SK-N-SH (cell line): ENCODE measurements at regions not wholly inside any gene's neighbourhood (a gene's known extent, or its start where the extent isn't known, plus 50 kb on each side); places are given as distances from the start of the nearest gene placed in this dataset.
A peak's percentile ranks its signal among the peaks of the same experiment; 100 is the strongest.

ENCODE experiments used
- CTCF ChIA-PET: fragments of 300-600, 350-600 bp; formaldehyde crosslinking; extraction: SDS; loops from one replicate; lab custom pipeline; 2021; lab: Yijun Ruan, JAX
- POLR2A ChIA-PET: fragments of 350-600 bp; sonication (Branson Sonifier 250); formaldehyde crosslinking; extraction: SDS; loops from one replicate; lab custom pipeline; 2020; ENCODE audit warnings: antibody characterized with exemption, inconsistent platforms; lab: Yijun Ruan, JAX
- DNase-seq: peaks from one replicate; pipeline ENCODE4 v3.0.0; 2012
- H2AFZ ChIP-seq: fragments of 200-600 bp; sonication (generic); 2 replicates; pipeline ENCODE4 v1.8.1; 2016; ENCODE audit warnings: antibody characterized with exemption, mild to moderate bottlenecking, low read depth
- H3F3A ChIP-seq: fragments of 200-600 bp; sonication (generic); replicated peaks from 2 replicates; pipeline ENCODE3; 2016; ENCODE audit warnings: antibody characterized with exemption, mild to moderate bottlenecking; ENCODE audit not compliant: insufficient read depth
- H3K27ac ChIP-seq, 2 experiments: fragments of 200-500 bp in 1 of 2; fragments of 200-600 bp in 1 of 2; sonication (Bioruptor generic) in 1 of 2; sonication (generic), shearing (Covaris generic) in 1 of 2; 2 replicates each; pipeline versions ENCODE4 v1.5.1 to v1.6.1; 2014 to 2016; ENCODE audit warnings: low read depth in 2 of 2, inconsistent platforms in 1 of 2, low read length in 1 of 2, mild to moderate bottlenecking in 1 of 2, mixed read lengths in 1 of 2
- H3K27me3 ChIP-seq: fragments of 200-600 bp; sonication (generic), shearing (Covaris generic); 2 replicates; pipeline ENCODE4 v1.6.1; 2016; ENCODE audit warnings: mixed run types; ENCODE audit not compliant: insufficient read depth
- H3K36me3 ChIP-seq, 2 experiments: fragments of 200-500 bp in 1 of 2; fragments of 200-600 bp in 1 of 2; sonication (Bioruptor generic) in 1 of 2; sonication (generic) in 1 of 2; replicated peaks in 1 of 2; 2 replicates each; pipeline versions ENCODE3 to v1.5.1; 2014 to 2016; ENCODE audit warnings: low read length in 1 of 2, mild to moderate bottlenecking in 1 of 2; ENCODE audit not compliant: insufficient read depth in 2 of 2, control insufficient read depth in 1 of 2
- H3K4me1 ChIP-seq, 2 experiments: fragments of 200-500 bp in 1 of 2; fragments of 200-600 bp in 1 of 2; sonication (Bioruptor generic) in 1 of 2; sonication (generic), shearing (Covaris generic) in 1 of 2; 2 replicates each; pipeline versions ENCODE4 v1.5.1 to v1.6.1; 2014 to 2016; ENCODE audit warnings: low read depth in 1 of 2, low read length in 1 of 2, mixed run types in 1 of 2; ENCODE audit not compliant: insufficient read depth in 2 of 2, control insufficient read depth in 1 of 2
- H3K4me2 ChIP-seq: fragments of 200-600 bp; sonication (generic), shearing (Covaris generic); 2 replicates; pipeline ENCODE4 v1.6.1; 2017; ENCODE audit warnings: mixed run types
- H3K4me3 ChIP-seq, 2 experiments: fragments of 200-500 bp in 1 of 2; fragments of 200-600 bp in 1 of 2; sonication (Bioruptor generic) in 1 of 2; sonication (generic), shearing (Covaris generic) in 1 of 2; 2 replicates each; pipeline versions ENCODE4 v1.5.1 to v1.8.1; 2014 to 2016; ENCODE audit warnings: low read depth in 2 of 2, inconsistent platforms in 1 of 2, low read length in 1 of 2, mild to moderate bottlenecking in 1 of 2, mixed read lengths in 1 of 2, moderate library complexity in 1 of 2
- H3K79me2 ChIP-seq: fragments of 200-600 bp; sonication (generic); 2 replicates; pipeline ENCODE4 v1.8.1; 2017; ENCODE audit warnings: mild to moderate bottlenecking; ENCODE audit not compliant: insufficient read depth
- H3K9ac ChIP-seq: fragments of 200-600 bp; sonication (generic); 2 replicates; pipeline ENCODE4 v1.6.1; 2017; ENCODE audit warnings: mixed run types
- H3K9me2 ChIP-seq: fragments of 200-600 bp; sonication (generic); 2 replicates; pipeline ENCODE4 v1.6.1; 2017; ENCODE audit warnings: mixed run types
- H3K9me3 ChIP-seq: fragments of 200-600 bp; sonication (generic); 2 replicates; pipeline ENCODE4 v1.6.1; 2017; ENCODE audit warnings: mixed run types, mild to moderate bottlenecking, moderate library complexity
- H4K20me1 ChIP-seq: fragments of 200-600 bp; sonication (generic); 2 replicates; pipeline ENCODE4 v1.6.1; 2017; ENCODE audit warnings: mild to moderate bottlenecking, mixed run types; ENCODE audit not compliant: insufficient read depth
- CTCF ChIP-seq: fragments of 200-600 bp; sonication (generic); IDR thresholded peaks from 2 replicates; pipeline ENCODE4 v1.6.1; 2017; ENCODE audit warnings: antibody characterized with exemption, mild to moderate bottlenecking, moderate library complexity
- EZH2phosphoT487 ChIP-seq: fragments of 200-600 bp; sonication (generic); IDR thresholded peaks from 2 replicates; pipeline ENCODE4 v1.6.1; 2017; ENCODE audit warnings: low read depth, mixed run types, mild to moderate bottlenecking, antibody characterized with exemption, moderate library complexity, borderline replicate concordance
- FOSL2 ChIP-seq: IDR thresholded peaks from 2 replicates; pipeline ENCODE4 v1.4.0; 2012; ENCODE audit warnings: low read depth, mild to moderate bottlenecking, moderate library complexity, borderline replicate concordance
- JUND ChIP-seq: IDR thresholded peaks from 2 replicates; pipeline ENCODE4 v1.4.0; 2012
- MAX ChIP-seq: IDR thresholded peaks from 2 replicates; pipeline ENCODE4 v1.4.0; 2012; ENCODE audit warnings: low read depth
- NFIC ChIP-seq: IDR thresholded peaks from 2 replicates; pipeline ENCODE4 v1.4.0; 2012; ENCODE audit warnings: borderline replicate concordance
- NRF1 ChIP-seq: IDR thresholded peaks from 2 replicates; pipeline ENCODE4 v1.6.1; 2012; ENCODE audit warnings: low read depth, mild to moderate bottlenecking, low read length
- POLR2AphosphoS5 ChIP-seq: IDR thresholded peaks from 2 replicates; pipeline ENCODE4 v1.6.1; 2012; ENCODE audit warnings: low read depth, low read length
- RAD21 ChIP-seq: IDR thresholded peaks from 2 replicates; pipeline ENCODE4 v1.6.1; 2012; ENCODE audit warnings: mild to moderate bottlenecking, low read length
- RCOR1 ChIP-seq: fragments of 150-350 bp; IDR thresholded peaks from 2 replicates; pipeline ENCODE4 v1.6.1; 2017; ENCODE audit warnings: antibody characterized with exemption, low read length
- SMC3 ChIP-seq: IDR thresholded peaks from 2 replicates; pipeline ENCODE4 v1.6.1; 2012; ENCODE audit warnings: low read depth, low read length, improper control_type of control experiment
- TAF1 ChIP-seq: IDR thresholded peaks from 2 replicates; pipeline ENCODE4 v1.6.1; 2012; ENCODE audit warnings: low read depth, mild to moderate bottlenecking, low read length, moderate library complexity, borderline replicate concordance
- TCF12 ChIP-seq: IDR thresholded peaks from 2 replicates; pipeline ENCODE4 v1.4.0; 2012
- YY1 ChIP-seq: IDR thresholded peaks from 2 replicates; pipeline ENCODE4 v1.4.0; 2012; ENCODE audit warnings: low read depth, mild to moderate bottlenecking
- WGBS: methylation state at CpG from one replicate; pipeline ENCODE4 v1.1.6; 2017; ENCODE audit warnings: low lambda C conversion rate; 5-methylcytosine and 5-hydroxymethylcytosine counted together

GRCh38 chr18:73848656-73849055 lies 299.0 kb downstream of the FBXO15 start:
- ChIA-PET CTCF (interaction anchor here (10.4 kb wide), 1 partner anchor 1086 kb away, joined by 73 read pairs; no protein-coding TSS in a partner anchor), POLR2A (no interaction called here)
- no peak overlapping the region for H2AFZ ChIP-seq
- DNase-seq = no peak
- H3F3A ChIP-seq = no peaks in the 10 kb centered on the region
- H3K9me3 ChIP-seq = no peaks in the 10 kb centered on the region
- H3K27ac ChIP-seq = peak overlapping the region in 1 of 2 experiments; percentile 50; a peak in 1 of 4 replicates
- peaks cover 38% of the 10 kb centered on the region for H3K27me3 ChIP-seq
- no peak overlapping the region for H3K4me2 ChIP-seq
- H4K20me1 ChIP-seq = no peaks in the 10 kb centered on the region
- TF ChIP-seq JUND (peak; percentile 19; the same call in 1 of the 2 replicates), FOSL2 (peak; percentile 35; the same call in 1 of the 2 replicates), YY1 (no peak), TAF1 (no peak), NFIC (peak; percentile 50; the same call in 1 of the 2 replicates), CTCF (no peak), SMC3 (no peak), RCOR1 (no peak), TCF12 (peak; percentile 49), POLR2AphosphoS5 (no peak)
- H3K4me3 ChIP-seq = no peak overlapping the region
- H3K36me3 ChIP-seq = no peaks in the 10 kb centered on the region
- no peaks in the 10 kb centered on the region for H3K79me2 ChIP-seq
- no peak overlapping the region for H3K9ac ChIP-seq
- no peaks in the 10 kb centered on the region for H3K9me2 ChIP-seq
- no peaks in the 10 kb centered on the region for H3K4me1 ChIP-seq

- Histone ChIP-seq H3K9ac (no peak overlapping the region), H3K79me2 (no peaks in the 10 kb centered on the region), H3K36me3 (no peaks in the 10 kb centered on the region), H3K4me2 (no peak overlapping the region), H2AFZ (no peak overlapping the region), H4K20me1 (no peaks in the 10 kb centered on the region), H3K27me3 (peaks cover 14% of the 10 kb centered on the region; the same call in 1 of the 2 replicates), H3K27ac (no peak overlapping the region), H3K4me1 (no peaks in the 10 kb centered on the region), H3K9me3 (no peaks in the 10 kb centered on the region), H3K9me2 (no peaks in the 10 kb centered on the region), H3F3A (no peaks in the 10 kb centered on the region), H3K4me3 (no peak overlapping the region)
- WGBS = 9% methylated on average over 7 of the region's 7 CpGs
- TF ChIP-seq RCOR1 = no peak
- CTCF ChIA-PET = interaction anchor here (0.8 to 10.4 kb wide), 25 partner anchors 8 to 1142 kb away, joined by 3 to 73 read pairs (median 4); no protein-coding TSS in a partner anchor
- DNase-seq = no peak
- POLR2A ChIA-PET = no interaction called here
These were observed 304.2 kb downstream of the FBXO15 start for GRCh38 chr18:73843455-73843854.

DNA sequence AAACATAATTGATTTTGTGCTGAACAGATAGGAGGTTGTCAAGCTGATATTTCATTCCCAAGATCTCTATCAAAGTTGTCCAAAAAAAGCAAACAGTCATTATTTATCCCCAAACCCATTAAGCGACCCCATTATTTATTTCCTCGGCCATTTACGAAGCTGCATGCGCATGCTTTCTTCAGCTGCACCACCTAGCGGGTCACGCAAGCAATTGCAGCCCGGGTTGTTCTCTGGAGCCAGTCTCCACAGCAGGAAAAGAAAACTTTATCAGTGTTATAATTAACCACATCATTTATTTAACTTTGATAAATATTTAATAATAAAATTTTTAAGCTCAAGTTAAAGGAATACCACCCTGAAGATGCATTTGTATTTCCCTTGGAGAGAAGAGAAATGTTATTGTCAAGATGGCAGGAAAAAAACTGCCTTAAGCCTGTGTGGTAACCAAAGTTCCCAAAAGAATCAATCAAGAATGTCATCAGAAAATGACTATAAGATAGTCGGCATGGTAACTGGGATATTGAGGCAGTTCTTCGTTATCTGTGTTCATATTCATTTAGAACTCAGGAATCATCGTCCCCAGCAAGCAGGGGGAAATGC lies 304.7 kb downstream of the FBXO15 start:
- H2AFZ ChIP-seq = peak overlapping the region; percentile 55; the same call in 1 of the 2 replicates
- H3K9me3 ChIP-seq = no peaks in the 10 kb centered on the region
- H3K27ac ChIP-seq = no peak overlapping the region
- no peaks in the 10 kb centered on the region for H3K4me1 ChIP-seq
- H3K9me2 ChIP-seq = no peaks in the 10 kb centered on the region
- CTCF ChIA-PET = interaction anchor here (0.6 to 10.4 kb wide), 30 partner anchors 9 to 1142 kb away, joined by 3 to 73 read pairs (median 4); no protein-coding TSS in a partner anchor
- POLR2A ChIA-PET = no interaction called here
- H3K4me3 ChIP-seq = peak overlapping the region in 1 of 2 experiments; percentile 49; a peak in 2 of 4 replicates
- TF ChIP-seq RAD21 = peak; percentile 77
- peak; percentile 48 for TF ChIP-seq NRF1
- peak; percentile 97 for TF ChIP-seq CTCF
- TF ChIP-seq SMC3 = peak; percentile 79
- TF ChIP-seq EZH2phosphoT487 = no peak
- 0 out of 2 replicates have a peak, but pooled peaks have one; percentile 51 for TF ChIP-seq YY1
- TF ChIP-seq FOSL2 = no peak
- peak; percentile 43; the same call in 1 of the 2 replicates for TF ChIP-seq MAX
- peak; percentile 49 for DNase-seq
- H3K36me3 ChIP-seq = no peaks in the 10 kb centered on the region
- H3F3A ChIP-seq = no peaks in the 10 kb centered on the region
- H3K9ac ChIP-seq = no peak overlapping the region
- H4K20me1 ChIP-seq = no peaks in the 10 kb centered on the region
- H3K79me2 ChIP-seq = no peaks in the 10 kb centered on the region
- 2% methylated on average over 10 of the region's 10 CpGs for WGBS
- peaks cover 14% of the 10 kb centered on the region; the same call in 1 of the 2 replicates for H3K27me3 ChIP-seq
- H3K4me2 ChIP-seq = no peak overlapping the region
